Skeletal muscle satellite cell (primary cell): ENCODE measurements at regions not wholly inside any gene's neighbourhood (a gene's known extent, or its start where the extent isn't known, plus 50 kb on each side); places are given as distances from the start of the nearest gene placed in this dataset.

Experiments used
- H3K27me3 ChIP-seq: 2 replicates; pipeline ENCODE4 v1.7.0; 2013; ENCODE audit warnings: low read length; ENCODE audit not compliant: control insufficient read depth, insufficient read depth
- H3K36me3 ChIP-seq: 2 replicates; pipeline ENCODE4 v1.7.0; 2013; ENCODE audit warnings: mild to moderate bottlenecking, control low read depth, low read length; ENCODE audit not compliant: insufficient read depth
- H3K4me1 ChIP-seq: 2 replicates; pipeline ENCODE4 v1.7.0; 2013; ENCODE audit warnings: low read length; ENCODE audit not compliant: control insufficient read depth, insufficient read depth
- H3K4me2 ChIP-seq: 2 replicates; pipeline ENCODE4 v1.7.0; 2013; ENCODE audit warnings: mild to moderate bottlenecking, low read length
- H3K4me3 ChIP-seq: 2 replicates; pipeline ENCODE4 v1.7.0; 2013; ENCODE audit warnings: low read length
- H3K9ac ChIP-seq: 2 replicates; pipeline ENCODE4 v1.7.0; 2013; ENCODE audit warnings: mild to moderate bottlenecking, low read depth, low read length, moderate library complexity
- H3K9me3 ChIP-seq: replicated peaks from 2 replicates; pipeline ENCODE4 v1.7.0; 2013; ENCODE audit warnings: mild to moderate bottlenecking, control low read depth, low read length

GRCh38 chr2:128686497-128686859, 367.8 kb upstream of the HS6ST1 start:
- Histone ChIP-seq H3K4me3 (no peak overlapping the region), H3K36me3 (no peaks in the 10 kb centered on the region), H3K4me2 (no peak overlapping the region), H3K27me3 (no peaks in the 10 kb centered on the region), H3K9me3 (no peaks in the 10 kb centered on the region), H3K4me1 (no peaks in the 10 kb centered on the region), H3K9ac (no peak overlapping the region)

DNA sequence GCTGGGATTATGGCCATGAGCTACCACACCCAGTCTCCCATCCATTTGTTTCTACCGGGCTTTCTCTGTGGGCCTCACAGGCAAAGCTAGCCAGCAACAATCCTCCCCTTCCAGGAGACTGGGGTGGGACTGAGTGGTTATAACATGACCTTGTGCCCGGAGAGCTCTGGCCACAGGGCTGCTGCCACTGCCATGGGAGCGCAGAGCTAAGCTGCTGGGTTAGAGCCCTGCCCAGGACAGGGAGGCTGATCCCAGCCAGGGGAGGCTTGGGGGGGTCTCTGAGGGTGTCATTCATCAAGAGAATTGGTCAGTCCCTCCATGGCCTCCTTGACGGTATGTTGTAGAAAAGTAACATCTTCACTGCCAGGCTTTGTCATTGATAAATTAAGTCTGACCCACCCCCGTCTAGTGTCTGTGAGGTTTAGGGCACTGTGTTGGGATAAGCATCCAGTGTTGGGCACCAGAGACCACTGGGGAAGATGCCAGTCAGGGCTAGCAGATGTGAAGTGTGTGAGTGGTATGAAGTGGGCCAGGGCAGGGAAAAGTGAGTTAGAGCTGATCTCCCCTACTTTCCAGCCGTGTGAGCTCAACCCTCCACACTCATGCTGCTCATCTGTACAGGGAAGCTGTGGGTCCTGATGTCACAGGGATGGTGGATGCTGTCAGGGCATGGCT, 368.4 kb upstream of the HS6ST1 start:
- H3K9ac ChIP-seq: no peak overlapping the region
- H3K9me3 ChIP-seq: no peaks in the 10 kb centered on the region
- H3K4me3 ChIP-seq: no peak overlapping the region
- H3K27me3 ChIP-seq: no peaks in the 10 kb centered on the region
- no peak overlapping the region for H3K4me2 ChIP-seq
- no peaks in the 10 kb centered on the region for H3K4me1 ChIP-seq
- H3K36me3 ChIP-seq: no peaks in the 10 kb centered on the region

DNA sequence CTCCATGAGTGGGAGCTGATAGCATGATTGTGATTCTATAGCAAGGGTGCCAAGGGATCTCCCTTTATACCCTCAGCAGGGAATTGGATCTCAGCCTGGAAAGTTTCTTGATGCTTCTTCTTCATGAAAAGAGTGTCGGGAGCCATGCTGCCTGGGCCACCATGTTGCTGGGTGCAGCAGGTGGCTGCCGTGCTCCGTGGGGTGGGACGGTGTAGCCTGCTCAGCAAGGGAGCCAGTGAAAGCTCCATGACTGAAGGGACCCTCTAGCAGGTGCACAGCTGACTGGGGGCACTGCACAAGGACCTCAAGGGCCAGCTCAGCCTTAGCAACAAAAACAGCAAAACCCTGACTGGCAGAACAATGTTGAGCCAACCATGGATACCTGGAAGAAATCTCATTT, 368.9 kb upstream of the HS6ST1 start:
- H3K4me2 ChIP-seq: no peak overlapping the region
- H3K4me3 ChIP-seq: no peak overlapping the region
- H3K36me3 ChIP-seq: no peaks in the 10 kb centered on the region
- H3K4me1 ChIP-seq: no peaks in the 10 kb centered on the region
- H3K9me3 ChIP-seq: no peaks in the 10 kb centered on the region
- H3K9ac ChIP-seq: no peak overlapping the region
- no peaks in the 10 kb centered on the region for H3K27me3 ChIP-seq

DNA sequence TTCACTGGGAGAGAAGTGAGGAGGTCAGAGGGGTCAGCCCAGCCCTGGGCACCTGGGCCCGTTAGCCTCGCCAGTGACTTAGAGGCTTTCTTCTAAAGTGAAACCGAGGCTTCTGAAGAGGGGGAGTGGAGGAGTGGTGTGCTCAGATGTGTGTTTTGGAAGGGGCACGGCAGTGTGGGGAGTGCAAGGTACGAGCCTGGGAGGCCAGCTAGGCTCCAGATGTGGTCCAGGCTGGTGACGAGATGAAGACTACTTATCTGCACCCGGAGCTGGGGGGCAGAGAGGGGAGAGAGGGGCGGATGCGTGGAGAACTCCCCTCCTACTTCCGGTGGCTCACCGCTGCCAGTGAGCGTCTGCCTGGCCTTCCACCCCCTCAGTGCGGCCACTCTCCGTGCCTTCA, 371.3 kb upstream of the HS6ST1 start:
- Histone ChIP-seq H3K4me3 (no peak overlapping the region), H3K9ac (no peak overlapping the region), H3K4me1 (no peaks in the 10 kb centered on the region), H3K27me3 (no peaks in the 10 kb centered on the region), H3K4me2 (no peak overlapping the region), H3K9me3 (no peaks in the 10 kb centered on the region), H3K36me3 (no peaks in the 10 kb centered on the region)

DNA sequence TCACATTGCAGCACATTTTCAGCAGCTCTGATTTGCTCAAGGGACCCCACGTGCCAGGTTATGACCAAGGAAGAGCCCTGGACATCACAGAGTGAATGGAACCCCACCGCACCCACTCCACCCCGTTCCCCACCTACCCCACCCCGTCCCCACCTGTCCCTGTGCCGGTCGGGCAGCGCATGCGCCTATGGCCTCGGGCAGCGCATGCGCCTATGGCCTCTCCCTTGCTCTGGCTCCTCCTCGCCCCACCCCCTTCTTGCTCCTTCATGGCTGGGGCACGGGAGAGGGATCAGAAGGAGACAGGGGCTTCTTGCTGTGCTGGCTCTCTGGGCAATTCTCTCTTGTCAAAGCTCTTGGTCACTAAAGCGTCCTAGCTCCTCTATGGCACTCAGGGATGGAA, 371.8 kb upstream of the HS6ST1 start:
- H3K4me1 ChIP-seq: no peaks in the 10 kb centered on the region
- H3K4me3 ChIP-seq: no peak overlapping the region
- no peak overlapping the region for H3K9ac ChIP-seq
- no peaks in the 10 kb centered on the region for H3K36me3 ChIP-seq
- H3K9me3 ChIP-seq: no peaks in the 10 kb centered on the region
- no peak overlapping the region for H3K4me2 ChIP-seq
- H3K27me3 ChIP-seq: no peaks in the 10 kb centered on the region

GRCh38 chr2:128690869-128691268, 372.2 kb upstream of the HS6ST1 start:
- H3K27me3 ChIP-seq: no peaks in the 10 kb centered on the region
- H3K4me1 ChIP-seq: no peaks in the 10 kb centered on the region
- no peaks in the 10 kb centered on the region for H3K36me3 ChIP-seq
- no peak overlapping the region for H3K9ac ChIP-seq
- H3K4me2 ChIP-seq: no peak overlapping the region
- H3K9me3 ChIP-seq: no peaks in the 10 kb centered on the region
- H3K4me3 ChIP-seq: no peak overlapping the region

DNA sequence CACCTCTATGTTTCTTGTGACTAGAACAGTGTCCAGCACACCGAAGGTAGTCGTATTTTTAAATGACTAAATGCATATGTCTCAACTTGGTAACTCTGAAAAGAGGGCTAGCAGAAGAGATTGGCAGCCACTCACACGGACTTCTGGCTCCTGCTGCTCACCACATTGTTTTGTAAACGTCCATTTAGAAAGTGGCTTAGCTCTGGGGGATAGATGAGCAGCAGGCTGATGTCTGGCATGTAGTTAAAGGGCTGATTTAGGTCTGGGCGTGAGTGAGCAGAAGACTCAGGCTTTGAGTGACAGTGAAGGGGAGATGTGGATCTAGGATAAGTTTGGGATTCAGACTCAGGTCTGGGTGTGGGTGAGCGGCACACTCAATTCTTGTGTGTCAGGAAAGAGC, 372.9 kb upstream of the HS6ST1 start:
- Histone ChIP-seq H3K4me1 (no peaks in the 10 kb centered on the region), H3K36me3 (no peaks in the 10 kb centered on the region), H3K4me2 (no peak overlapping the region), H3K9me3 (no peaks in the 10 kb centered on the region), H3K27me3 (no peaks in the 10 kb centered on the region), H3K4me3 (no peak overlapping the region), H3K9ac (no peak overlapping the region)

DNA sequence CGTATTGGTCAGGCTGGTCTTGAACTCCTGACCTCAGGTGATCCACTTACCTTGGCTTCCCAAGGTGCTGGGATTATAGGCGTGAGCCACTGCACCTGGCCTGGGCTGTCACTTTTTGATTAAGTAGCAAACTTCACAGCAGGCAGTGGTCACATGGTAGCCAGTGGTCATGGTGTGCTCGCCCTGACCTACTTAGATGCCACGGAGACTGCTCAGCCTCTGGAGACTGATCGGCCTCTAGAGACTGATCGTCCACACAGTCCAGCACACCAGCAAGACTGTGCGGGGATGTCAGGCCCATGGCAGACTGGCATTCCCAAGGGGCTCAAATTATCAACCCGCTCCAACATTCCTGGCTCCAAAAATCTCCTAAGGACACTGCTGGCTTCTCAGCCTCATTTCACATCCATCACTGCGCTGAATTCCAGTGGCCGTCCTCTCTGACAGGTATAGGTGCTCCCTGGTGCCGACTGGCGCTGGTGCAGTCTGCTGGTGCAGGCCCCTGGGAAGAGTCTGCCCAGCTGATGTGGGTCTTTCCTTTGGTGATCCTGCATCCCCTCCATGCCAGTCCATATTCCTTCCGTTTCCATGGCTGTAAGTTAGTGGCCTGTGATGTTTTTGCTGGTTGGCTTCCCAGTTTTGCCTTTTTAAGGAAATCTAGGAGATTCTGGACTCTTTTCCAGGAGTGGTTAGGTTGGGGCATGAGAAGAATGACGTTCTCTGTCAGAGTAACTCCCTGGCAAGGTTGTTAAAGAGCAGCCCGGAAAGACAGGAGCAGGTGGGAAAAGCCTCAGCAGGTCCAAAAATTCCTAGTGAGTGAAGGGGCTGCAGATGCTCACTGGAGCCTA, 374.5 kb upstream of the HS6ST1 start:
- Histone ChIP-seq H3K9ac (no peak overlapping the region), H3K4me3 (no peak overlapping the region), H3K4me2 (no peak overlapping the region), H3K9me3 (no peaks in the 10 kb centered on the region), H3K4me1 (no peaks in the 10 kb centered on the region), H3K27me3 (no peaks in the 10 kb centered on the region), H3K36me3 (no peaks in the 10 kb centered on the region)

DNA sequence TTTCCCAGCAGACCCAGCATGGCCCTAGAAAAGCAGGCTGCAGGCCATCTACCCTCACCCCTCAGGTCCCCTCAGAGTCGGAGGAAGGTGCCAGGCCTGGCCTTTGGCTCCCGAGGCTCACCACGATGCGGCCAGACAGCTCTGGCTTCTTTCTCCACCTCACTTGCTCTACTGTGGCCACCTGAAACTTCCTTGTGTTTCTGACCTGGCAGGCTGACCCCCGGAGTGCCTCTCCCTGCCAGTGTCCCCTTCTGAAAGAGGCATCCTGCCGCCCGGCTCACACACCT, 375.0 kb upstream of the HS6ST1 start:
- Histone ChIP-seq H3K4me1 (no peaks in the 10 kb centered on the region), H3K9ac (no peak overlapping the region), H3K36me3 (no peaks in the 10 kb centered on the region), H3K9me3 (no peaks in the 10 kb centered on the region), H3K27me3 (no peaks in the 10 kb centered on the region), H3K4me3 (no peak overlapping the region), H3K4me2 (no peak overlapping the region)

GRCh38 chr2:128695646-128696220, 377.1 kb upstream of the HS6ST1 start:
- H3K4me3 ChIP-seq: no peak overlapping the region
- no peak overlapping the region for H3K4me2 ChIP-seq
- no peaks in the 10 kb centered on the region for H3K9me3 ChIP-seq
- no peaks in the 10 kb centered on the region for H3K4me1 ChIP-seq
- H3K27me3 ChIP-seq: no peaks in the 10 kb centered on the region
- H3K9ac ChIP-seq: no peak overlapping the region
- no peaks in the 10 kb centered on the region for H3K36me3 ChIP-seq

DNA sequence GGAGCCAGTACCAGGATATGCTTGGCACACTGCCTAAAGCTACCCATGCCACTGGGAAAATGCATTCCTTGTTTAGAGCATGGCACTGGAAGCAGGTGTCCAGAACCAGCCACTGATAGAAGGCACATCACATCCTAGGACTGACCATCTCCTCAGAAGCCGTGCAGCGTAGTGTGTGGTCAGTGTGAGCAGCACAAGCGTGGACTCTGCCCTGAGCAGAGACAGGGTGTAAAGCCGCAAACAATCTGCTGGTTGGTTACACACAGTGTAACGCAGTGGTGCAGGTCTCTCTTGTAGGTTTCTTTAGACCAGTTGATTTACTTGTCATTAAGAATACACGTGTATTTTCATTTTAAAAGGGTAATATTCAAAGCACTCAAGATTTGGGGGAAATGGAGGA, 377.8 kb upstream of the HS6ST1 start:
- Histone ChIP-seq H3K36me3 (no peaks in the 10 kb centered on the region), H3K4me1 (no peaks in the 10 kb centered on the region), H3K27me3 (no peaks in the 10 kb centered on the region), H3K4me2 (no peak overlapping the region), H3K9me3 (no peaks in the 10 kb centered on the region), H3K4me3 (no peak overlapping the region), H3K9ac (no peak overlapping the region)

GRCh38 chr2:128701418-128701817, 382.8 kb upstream of the HS6ST1 start:
- Histone ChIP-seq H3K4me3 (no peak overlapping the region), H3K4me2 (no peak overlapping the region), H3K9ac (no peak overlapping the region), H3K27me3 (no peaks in the 10 kb centered on the region), H3K36me3 (no peaks in the 10 kb centered on the region), H3K4me1 (no peaks in the 10 kb centered on the region), H3K9me3 (no peaks in the 10 kb centered on the region)
